Esophagus squamous epithelium (tissue), 5 donors: ENCODE measurements at regions not wholly inside any gene's neighbourhood (a gene's known extent, or its start where the extent isn't known, plus 50 kb on each side); places are given as distances from the start of the nearest gene placed in this dataset.

Experiments used
- DNase-seq: peaks from one replicate; lab custom pipeline; 2025; lab: John Stamatoyannopoulos, UW
- H3K27ac ChIP-seq, 4 donors: fragments of 200-600 bp; sonication (generic); one replicate each; pipeline ENCODE4 v1.5.1; 2016 to 2019; ENCODE audit warnings: mild to moderate bottlenecking in 1 of 4
- H3K27me3 ChIP-seq, 4 donors: fragments of 200-600 bp; sonication (generic); 1 replicate in 3 of 4; 2 replicates in 1 of 4; pipeline versions ENCODE4 v1.5.1 to v1.6.0; 2017 to 2021; ENCODE audit warnings: antibody characterized with exemption in 1 of 4
- H3K36me3 ChIP-seq, 3 donors: fragments of 200-600 bp; sonication (generic); one replicate each; pipeline ENCODE4 v1.5.1; 2016 to 2019
- H3K4me1 ChIP-seq, 3 donors: fragments of 200-600 bp; sonication (generic); one replicate each; pipeline ENCODE4 v1.5.1; 2017 to 2019
- H3K4me3 ChIP-seq, 4 donors: fragments of 200-600 bp; sonication (generic); 1 replicate in 3 of 4; 2 replicates in 1 of 4; pipeline ENCODE4 v1.5.1; 2016 to 2019; ENCODE audit warnings: mild to moderate bottlenecking in 2 of 4, moderate library complexity in 1 of 4
- H3K9me3 ChIP-seq, 3 donors: fragments of 200-600 bp; sonication (generic); one replicate each; pipeline ENCODE4 v1.5.1; 2016 to 2019
- CTCF ChIP-seq, 6 experiments: fragments of 450-650 bp in 4 of 6; fragments of 200-600 bp in 2 of 6; sonication (generic) in 2 of 6; IDR thresholded peaks; one replicate each; pipeline ENCODE4 v1.5.1; 2016 to 2019; ENCODE audit warnings: antibody characterized with exemption in 6 of 6, mild to moderate bottlenecking in 4 of 6, moderate library complexity in 4 of 6
- POLR2A ChIP-seq, 4 donors: fragments of 450-650 bp; IDR thresholded peaks; one replicate each; pipeline ENCODE4 v1.6.1; 2017; ENCODE audit warnings: antibody characterized with exemption in 4 of 4, mild to moderate bottlenecking in 4 of 4, moderate library complexity in 3 of 4
- WGBS, 2 donors: methylation state at CpG; one replicate each; pipeline ENCODE4 v1.1.5; 2018; 5-methylcytosine and 5-hydroxymethylcytosine counted together
- intact Hi-C: fragments of 100-400 bp; cut with DNase I; formaldehyde crosslinking; loops from one replicate; pipeline ENCODE4 v1.15.0; 2022
- donor health status: DM: yes; HTN: yes; CAD: no.

DNA sequence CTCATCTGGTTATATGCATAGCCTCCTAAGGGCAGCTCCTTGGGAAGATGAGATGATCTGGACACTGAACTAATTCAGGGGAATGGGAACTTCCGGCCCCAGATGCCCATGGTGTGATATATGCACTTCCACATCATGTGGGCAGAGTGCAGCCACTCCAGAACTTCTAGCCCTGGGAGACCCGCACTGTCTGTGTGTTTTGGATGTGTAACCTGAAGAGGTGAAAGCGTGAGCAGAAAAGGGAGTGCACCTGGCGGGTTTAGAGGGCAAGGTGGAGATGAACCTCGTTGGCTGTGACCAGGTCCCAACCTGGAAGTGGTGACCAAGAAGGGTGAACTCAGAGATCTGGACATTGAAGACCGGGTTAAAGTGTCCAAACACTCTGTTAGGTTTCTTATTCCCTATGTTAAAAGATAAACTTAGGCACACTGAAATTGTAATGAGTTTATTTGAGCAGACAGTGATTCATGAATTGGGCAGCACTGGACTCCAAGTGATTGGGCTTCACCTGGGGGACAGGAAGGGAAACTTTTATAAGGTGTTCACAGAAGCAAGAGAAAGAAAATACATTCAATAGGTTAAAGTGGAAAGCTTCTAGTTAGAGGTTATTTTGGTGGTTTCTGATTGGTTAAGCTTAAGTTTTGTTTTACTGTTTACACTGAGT lies 296.2 kb upstream of the SKOR2 start:
- Histone ChIP-seq H3K9me3 (no peaks in the 10 kb centered on the region), H3K27ac (no peak overlapping the region), H3K4me3 (no peak overlapping the region), H3K27me3 (peaks cover 0 to 8% (median 0%) of the 10 kb centered on the region in 4 donors), H3K4me1 (no peaks in the 10 kb centered on the region), H3K36me3 (no peaks in the 10 kb centered on the region)
- intact Hi-C loops, result no loop called here
- TF ChIP-seq POLR2A (IDR thresholded peaks at IDR 0.05) (no peak), CTCF (IDR thresholded peaks at IDR 0.05) (no peak)
- no peak for DNase-seq
- WGBS, 2 donors, result 73 to 79% methylated on average over 5 to 6 of the region's 6 CpGs

DNA sequence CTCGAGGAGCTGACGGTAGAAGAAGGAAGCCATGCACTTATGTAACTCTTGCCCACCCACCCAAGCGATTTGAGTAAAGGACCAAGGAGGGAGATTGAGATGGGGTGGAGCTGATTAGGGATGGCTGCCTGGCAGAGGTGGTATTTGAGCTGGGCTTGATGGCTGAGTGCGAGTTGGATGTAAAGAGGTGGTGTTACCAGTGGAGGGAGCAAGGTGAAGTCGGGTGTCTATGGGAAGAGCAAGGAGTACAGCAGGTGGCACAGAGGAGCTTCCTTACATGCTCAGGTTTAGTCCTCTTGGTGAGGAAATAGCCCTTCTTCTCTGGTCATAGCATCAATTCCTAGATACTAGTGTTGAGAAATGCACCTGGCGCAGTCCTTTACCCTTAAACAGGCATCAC lies 294.2 kb upstream of the SKOR2 start:
- 53 to 57% methylated on average over 6 of the region's 6 CpGs for WGBS, 2 donors

DNA sequence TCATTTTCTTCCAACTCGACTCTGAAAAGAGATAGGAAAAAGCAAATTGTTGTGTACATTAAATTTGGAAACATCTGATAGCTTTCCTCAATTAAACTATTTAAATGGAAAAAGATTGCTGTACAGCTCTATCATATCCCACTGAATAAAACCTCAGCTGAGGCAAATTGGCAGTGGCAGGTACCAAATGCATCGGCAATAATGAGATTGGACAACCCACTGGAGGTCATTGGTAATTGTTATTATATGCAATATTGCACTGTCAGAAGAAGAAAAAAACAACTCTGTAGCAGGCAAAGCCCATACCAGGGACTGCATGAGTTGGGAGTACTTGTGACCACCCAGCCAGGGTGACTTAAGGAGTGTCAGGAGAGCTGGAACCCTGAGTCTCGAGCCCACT lies 291.6 kb upstream of the SKOR2 start:
- WGBS, 2 donors, result 64 to 78% methylated on average over 3 of the region's 3 CpGs
- intact Hi-C loops, result no loop called here

More for the DNA sequence above, 294.2 kb upstream of the SKOR2 start:
- TF ChIP-seq CTCF (IDR thresholded peaks at IDR 0.05) (no peak), POLR2A (IDR thresholded peaks at IDR 0.05) (no peak)
- H3K36me3 ChIP-seq, result no peaks in the 10 kb centered on the region
- intact Hi-C loops, result no loop called here
- peaks cover 0 to 8% (median 0%) of the 10 kb centered on the region in 4 donors for H3K27me3 ChIP-seq
- DNase-seq, result no peak
- no peak overlapping the region for H3K27ac ChIP-seq
- H3K9me3 ChIP-seq, result no peaks in the 10 kb centered on the region
- H3K4me3 ChIP-seq, result no peak overlapping the region
- H3K4me1 ChIP-seq, result no peaks in the 10 kb centered on the region

DNA sequence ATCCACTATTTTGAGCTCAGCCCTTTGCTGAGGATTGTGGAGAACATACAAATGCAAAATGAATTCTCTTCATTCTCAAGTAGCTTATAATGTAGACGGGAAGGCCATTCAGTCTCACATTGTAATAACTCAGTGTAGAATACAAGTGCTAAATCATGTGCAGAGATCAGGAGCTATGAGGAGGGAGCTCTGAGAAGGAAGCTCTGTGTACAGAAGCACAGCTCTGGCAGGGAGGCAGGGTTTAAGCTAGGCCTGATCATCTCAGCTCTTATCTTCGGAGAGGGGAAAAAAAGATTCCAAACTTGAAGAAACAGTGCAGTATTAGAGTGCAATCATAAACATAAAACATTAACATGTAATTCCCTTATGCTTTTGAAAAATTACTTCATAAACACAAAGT lies 291.1 kb upstream of the SKOR2 start:
- no peak overlapping the region for H3K27ac ChIP-seq

More for the DNA sequence above, 291.6 kb upstream of the SKOR2 start:
- Histone ChIP-seq H3K27me3 (peaks cover 0 to 8% (median 0%) of the 10 kb centered on the region in 4 donors), H3K4me3 (no peak overlapping the region), H3K36me3 (no peaks in the 10 kb centered on the region), H3K4me1 (no peaks in the 10 kb centered on the region), H3K27ac (no peak overlapping the region), H3K9me3 (no peaks in the 10 kb centered on the region)
- TF ChIP-seq POLR2A (IDR thresholded peaks at IDR 0.05) (no peak), CTCF (IDR thresholded peaks at IDR 0.05) (no peak)
- DNase-seq, result no peak

More for the DNA sequence above, 291.1 kb upstream of the SKOR2 start:
- TF ChIP-seq CTCF (IDR thresholded peaks at IDR 0.05), result no peak
- no peak for TF ChIP-seq POLR2A (IDR thresholded peaks at IDR 0.05)
- intact Hi-C loops, result no loop called here
- no peak for DNase-seq
- Histone ChIP-seq H3K4me3 (no peak overlapping the region), H3K36me3 (no peaks in the 10 kb centered on the region), H3K27me3 (peaks cover 0 to 8% (median 0%) of the 10 kb centered on the region in 4 donors), H3K4me1 (no peaks in the 10 kb centered on the region), H3K9me3 (no peaks in the 10 kb centered on the region)
- 64 to 68% methylated on average over 2 of the region's 2 CpGs for WGBS, 2 donors
